ENCODE measurements at regions not wholly inside any gene's neighbourhood (a gene's known extent, or its start where the extent isn't known, plus 50 kb on each side); places are given as distances from the start of the nearest gene placed in this dataset.

- Histone ChIP-seq H3K27me3 (ENCODE audit: control insufficient read depth in 3 of 3, insufficient read depth in 3 of 3, low read length in 2 of 3) (no peaks in the 10 kb centered on the region), H3K9ac (ENCODE audit: insufficient read depth in 1 of 2, low read length in 2 of 2) (no peak overlapping the region), H3K4me3 (no peak overlapping the region), H3K9me3 (ENCODE audit: control insufficient read depth in 4 of 4, insufficient read depth in 3 of 4, low read length in 3 of 4) (no peaks in the 10 kb centered on the region), H3K36me3 (ENCODE audit: control insufficient read depth in 4 of 4, insufficient read depth in 4 of 4, low read length in 4 of 4) (no peaks in the 10 kb centered on the region), H3K4me1 (ENCODE audit: control insufficient read depth in 5 of 5, insufficient read depth in 5 of 5, low read length in 5 of 5) (peaks cover 0 to 2% (median 0%) of the 10 kb centered on the region in 5 donors), H3K27ac (ENCODE audit: low read depth in 1 of 2, low read length in 1 of 2) (no peak overlapping the region)
- no peak for TF ChIP-seq CTCF (IDR thresholded peaks at IDR 0.05; ENCODE audit: control extremely low read depth, extremely low read depth)
- ATAC-seq (ENCODE audit: insufficient read depth, low FRiP score) (no peak), DNase-seq (no peak)
Observed at GRCh38 chr9:99626426-99626825, 195.3 kb upstream of the NR4A3 start.

- Histone ChIP-seq H3K9me3 (ENCODE audit: control insufficient read depth in 4 of 4, insufficient read depth in 3 of 4, low read length in 3 of 4) (no peaks in the 10 kb centered on the region), H3K27ac (ENCODE audit: low read depth in 1 of 2, low read length in 1 of 2) (no peak overlapping the region), H3K4me3 (no peak overlapping the region), H3K36me3 (ENCODE audit: control insufficient read depth in 4 of 4, insufficient read depth in 4 of 4, low read length in 4 of 4) (no peaks in the 10 kb centered on the region), H3K4me1 (ENCODE audit: control insufficient read depth in 5 of 5, insufficient read depth in 5 of 5, low read length in 5 of 5) (no peaks in the 10 kb centered on the region), H3K27me3 (ENCODE audit: control insufficient read depth in 3 of 3, insufficient read depth in 3 of 3, low read length in 2 of 3) (no peaks in the 10 kb centered on the region), H3K9ac (ENCODE audit: insufficient read depth in 1 of 2, low read length in 2 of 2) (no peak overlapping the region)
- no peak for TF ChIP-seq CTCF (IDR thresholded peaks at IDR 0.05; ENCODE audit: control extremely low read depth, extremely low read depth)
- DNase-seq, result no peak
- no peak for ATAC-seq (ENCODE audit: insufficient read depth, low FRiP score)
Observed at GRCh38 chr9:99628285-99628684, 193.4 kb upstream of the NR4A3 start.

GRCh38 chr9:99628849-99629620 lies 192.7 kb upstream of the NR4A3 start:
- no peak for TF ChIP-seq CTCF (IDR thresholded peaks at IDR 0.05; ENCODE audit: control extremely low read depth, extremely low read depth)
- Histone ChIP-seq H3K9ac (ENCODE audit: insufficient read depth in 1 of 2, low read length in 2 of 2) (no peak overlapping the region), H3K9me3 (ENCODE audit: control insufficient read depth in 4 of 4, insufficient read depth in 3 of 4, low read length in 3 of 4) (no peaks in the 10 kb centered on the region), H3K27me3 (ENCODE audit: control insufficient read depth in 3 of 3, insufficient read depth in 3 of 3, low read length in 2 of 3) (no peaks in the 10 kb centered on the region), H3K4me3 (no peak overlapping the region), H3K36me3 (ENCODE audit: control insufficient read depth in 4 of 4, insufficient read depth in 4 of 4, low read length in 4 of 4) (no peaks in the 10 kb centered on the region), H3K4me1 (ENCODE audit: control insufficient read depth in 5 of 5, insufficient read depth in 5 of 5, low read length in 5 of 5) (no peaks in the 10 kb centered on the region), H3K27ac (ENCODE audit: low read depth in 1 of 2, low read length in 1 of 2) (no peak overlapping the region)
- WGBS, 2 donors, result 98% methylated on average over 3 of the region's 3 CpGs
- ATAC-seq (ENCODE audit: insufficient read depth, low FRiP score), result no peak
- DNase-seq, result no peak
